ENCODE measurements at regions not wholly inside any gene's neighbourhood (a gene's known extent, or its start where the extent isn't known, plus 50 kb on each side); places are given as distances from the start of the nearest gene placed in this dataset.

- no peaks in the 10 kb centered on the region for H3K27me3 ChIP-seq (ENCODE audit: control insufficient read depth, insufficient read depth, low read length)
- H3K9ac ChIP-seq (ENCODE audit: insufficient read depth, low read length) = no peak overlapping the region
- H2AFZ ChIP-seq (ENCODE audit: low read length) = no peak overlapping the region
- no peak overlapping the region for H3K27ac ChIP-seq (ENCODE audit: insufficient read depth, low read length)
- no peak overlapping the region for H3K4me3 ChIP-seq (replicated peaks in 1 of 4; ENCODE audit: control extremely low read depth in 1 of 4, insufficient read depth in 1 of 4, low read depth in 3 of 4, low read length in 4 of 4)
- H3K36me3 ChIP-seq (ENCODE audit: control insufficient read depth, insufficient read depth, low read length) = no peaks in the 10 kb centered on the region
- H4K20me1 ChIP-seq (ENCODE audit: control insufficient read depth, extremely low read depth, insufficient read depth, low read length) = no peaks in the 10 kb centered on the region
- no peaks in the 10 kb centered on the region for H3K79me2 ChIP-seq (ENCODE audit: control insufficient read depth, insufficient read depth, low read length)
- DNase-seq (ENCODE audit: low read depth in 2 of 2) = no peak
- no peak overlapping the region for H3K4me2 ChIP-seq (ENCODE audit: extremely low read depth, insufficient read depth, low read length)
- H3K9me3 ChIP-seq (ENCODE audit: control insufficient read depth, insufficient read depth, low read depth, low read length) = no peaks in the 10 kb centered on the region
- no peak for TF ChIP-seq EZH2 (IDR thresholded peaks at IDR 0.05; ENCODE audit: low read length, missing control alignments)
- TF ChIP-seq CTCF (conservative IDR thresholded peaks at IDR 0.05 in 1 of 2, IDR thresholded peaks at IDR 0.05 in 1 of 2; ENCODE audit: low read depth in 1 of 2, low read length in 2 of 2) = no peak
- H3K4me1 ChIP-seq (ENCODE audit: control insufficient read depth, extremely low read depth, insufficient read depth, low read length) = no peaks in the 10 kb centered on the region
These were observed 579.5 kb upstream of the HTR1E start for GRCh38 chr6:86357877-86358276.

- Histone ChIP-seq H3K9ac (ENCODE audit: insufficient read depth, low read length) (no peak overlapping the region), H3K79me2 (ENCODE audit: control insufficient read depth, insufficient read depth, low read length) (no peaks in the 10 kb centered on the region), H3K4me3 (replicated peaks in 1 of 4; ENCODE audit: control extremely low read depth in 1 of 4, insufficient read depth in 1 of 4, low read depth in 3 of 4, low read length in 4 of 4) (no peak overlapping the region), H3K36me3 (ENCODE audit: control insufficient read depth, insufficient read depth, low read length) (no peaks in the 10 kb centered on the region), H2AFZ (ENCODE audit: low read length) (no peak overlapping the region), H3K27me3 (ENCODE audit: control insufficient read depth, insufficient read depth, low read length) (no peaks in the 10 kb centered on the region), H3K4me2 (ENCODE audit: extremely low read depth, insufficient read depth, low read length) (no peak overlapping the region), H3K9me3 (ENCODE audit: control insufficient read depth, insufficient read depth, low read depth, low read length) (no peaks in the 10 kb centered on the region), H3K27ac (ENCODE audit: insufficient read depth, low read length) (no peak overlapping the region), H4K20me1 (ENCODE audit: control insufficient read depth, extremely low read depth, insufficient read depth, low read length) (no peaks in the 10 kb centered on the region), H3K4me1 (ENCODE audit: control insufficient read depth, extremely low read depth, insufficient read depth, low read length) (no peaks in the 10 kb centered on the region)
- no peak for TF ChIP-seq CTCF (conservative IDR thresholded peaks at IDR 0.05 in 1 of 2, IDR thresholded peaks at IDR 0.05 in 1 of 2; ENCODE audit: low read depth in 1 of 2, low read length in 2 of 2)
- no peak for TF ChIP-seq EZH2 (IDR thresholded peaks at IDR 0.05; ENCODE audit: low read length, missing control alignments)
- DNase-seq (ENCODE audit: low read depth in 2 of 2) = no peak
These were observed 582.1 kb upstream of the HTR1E start for GRCh38 chr6:86355271-86355670.

GRCh38 chr6:86331919-86332318 lies 605.4 kb upstream of the HTR1E start:
- TF ChIP-seq CTCF (conservative IDR thresholded peaks at IDR 0.05 in 1 of 2, IDR thresholded peaks at IDR 0.05 in 1 of 2; ENCODE audit: low read depth in 1 of 2, low read length in 2 of 2) (no peak), EZH2 (IDR thresholded peaks at IDR 0.05; ENCODE audit: low read length, missing control alignments) (no peak)
- Histone ChIP-seq H3K4me3 (replicated peaks in 1 of 4; ENCODE audit: control extremely low read depth in 1 of 4, insufficient read depth in 1 of 4, low read depth in 3 of 4, low read length in 4 of 4) (no peak overlapping the region), H3K79me2 (ENCODE audit: control insufficient read depth, insufficient read depth, low read length) (no peaks in the 10 kb centered on the region), H3K4me1 (ENCODE audit: control insufficient read depth, extremely low read depth, insufficient read depth, low read length) (no peaks in the 10 kb centered on the region), H3K27me3 (ENCODE audit: control insufficient read depth, insufficient read depth, low read length) (no peaks in the 10 kb centered on the region), H4K20me1 (ENCODE audit: control insufficient read depth, extremely low read depth, insufficient read depth, low read length) (no peaks in the 10 kb centered on the region), H3K9ac (ENCODE audit: insufficient read depth, low read length) (no peak overlapping the region), H3K36me3 (ENCODE audit: control insufficient read depth, insufficient read depth, low read length) (no peaks in the 10 kb centered on the region), H3K27ac (ENCODE audit: insufficient read depth, low read length) (no peak overlapping the region), H3K9me3 (ENCODE audit: control insufficient read depth, insufficient read depth, low read depth, low read length) (no peaks in the 10 kb centered on the region), H3K4me2 (ENCODE audit: extremely low read depth, insufficient read depth, low read length) (no peak overlapping the region), H2AFZ (ENCODE audit: low read length) (no peak overlapping the region)
- no peak for DNase-seq (ENCODE audit: low read depth in 2 of 2)

Measured in fibroblast of lung (primary cell).